H9 (cell line): ENCODE measurements at regions not wholly inside any gene's neighbourhood (a gene's known extent, or its start where the extent isn't known, plus 50 kb on each side); places are given as distances from the start of the nearest gene placed in this dataset.

ENCODE experiments used
- DNase-seq: peaks from one replicate; pipeline ENCODE4 v3.0.0-alpha.2; 2017
- H2AFZ ChIP-seq: one replicate; pipeline ENCODE4 v1.6.1; 2013; ENCODE audit warnings: mild to moderate bottlenecking, low read length, control low read depth, moderate library complexity
- H2AK5ac ChIP-seq: 2 replicates; pipeline ENCODE4 v1.6.1; 2013; ENCODE audit warnings: low read length, control low read depth, mixed read lengths; ENCODE audit not compliant: insufficient read length
- H2BK120ac ChIP-seq: one replicate; pipeline ENCODE4 v1.6.1; 2013; ENCODE audit warnings: low read depth, mild to moderate bottlenecking, low read length, control low read depth, inconsistent platforms; ENCODE audit not compliant: poor library complexity, severe bottlenecking
- H2BK12ac ChIP-seq: 2 replicates; pipeline ENCODE4 v1.6.1; 2013; ENCODE audit warnings: low read length, control low read depth, mixed read lengths, low read depth; ENCODE audit not compliant: insufficient read length
- H2BK15ac ChIP-seq: 2 replicates; pipeline ENCODE4 v1.6.1; 2013; ENCODE audit warnings: low read depth, low read length, control low read depth
- H2BK20ac ChIP-seq: one replicate; pipeline ENCODE4 v1.6.1; 2013; ENCODE audit warnings: low read depth, mild to moderate bottlenecking, low read length, control low read depth, inconsistent platforms; ENCODE audit not compliant: poor library complexity, severe bottlenecking
- H2BK5ac ChIP-seq: 2 replicates; pipeline ENCODE4 v1.6.1; 2013; ENCODE audit warnings: low read length, control low read depth, mixed read lengths; ENCODE audit not compliant: insufficient read length
- H3K14ac ChIP-seq: 2 replicates; pipeline ENCODE4 v1.6.1; 2013; ENCODE audit warnings: low read length, control low read depth; ENCODE audit not compliant: insufficient read depth
- H3K18ac ChIP-seq: 2 replicates; pipeline ENCODE4 v1.6.1; 2013; ENCODE audit warnings: low read depth, mild to moderate bottlenecking, mixed read lengths, low read length, control low read depth; ENCODE audit not compliant: insufficient read length
- H3K23ac ChIP-seq: 2 replicates; pipeline ENCODE4 v1.6.1; 2013; ENCODE audit warnings: low read length, control low read depth, mixed read lengths, low read depth; ENCODE audit not compliant: insufficient read length
- H3K23me2 ChIP-seq: 2 replicates; pipeline ENCODE4 v1.6.1; 2013; ENCODE audit warnings: low read depth, mild to moderate bottlenecking, mixed read lengths, low read length, control low read depth; ENCODE audit not compliant: insufficient read length, poor library complexity, severe bottlenecking
- H3K27ac ChIP-seq: 2 replicates; pipeline ENCODE4 v1.5.1; 2013; ENCODE audit warnings: low read length, control low read depth, mixed read lengths, low read depth; ENCODE audit not compliant: insufficient read length
- H3K27me3 ChIP-seq: 2 replicates; pipeline ENCODE4 v1.6.1; 2013; ENCODE audit warnings: low read length, control low read depth, inconsistent platforms; ENCODE audit not compliant: insufficient read depth
- H3K4ac ChIP-seq: 2 replicates; pipeline ENCODE4 v1.6.1; 2013; ENCODE audit warnings: low read depth, mild to moderate bottlenecking, control low read depth, inconsistent platforms, low read length, moderate library complexity
- H3K4me1 ChIP-seq: 2 replicates; pipeline ENCODE4 v1.6.1; 2013; ENCODE audit warnings: low read length, control low read depth, inconsistent platforms; ENCODE audit not compliant: insufficient read depth
- H3K4me2 ChIP-seq: 2 replicates; pipeline ENCODE4 v1.6.1; 2013; ENCODE audit warnings: low read length, control low read depth, mixed read lengths; ENCODE audit not compliant: insufficient read length, insufficient read depth
- H3K56ac ChIP-seq: 2 replicates; pipeline ENCODE4 v1.6.1; 2013; ENCODE audit warnings: low read depth, mild to moderate bottlenecking, mixed read lengths, low read length, control low read depth; ENCODE audit not compliant: insufficient read length
- H3K79me1 ChIP-seq: 2 replicates; pipeline ENCODE4 v1.6.1; 2013; ENCODE audit warnings: low read depth, mild to moderate bottlenecking, moderate library complexity, low read length, control low read depth, inconsistent platforms; ENCODE audit not compliant: insufficient read depth, poor library complexity, severe bottlenecking
- H3K79me2 ChIP-seq: 2 replicates; pipeline ENCODE4 v1.6.1; 2013; ENCODE audit warnings: low read length, control low read depth, inconsistent platforms; ENCODE audit not compliant: insufficient read depth
- H3K9ac ChIP-seq: 2 replicates; pipeline ENCODE4 v1.6.1; 2013; ENCODE audit warnings: low read length, control low read depth, mixed read lengths; ENCODE audit not compliant: insufficient read length; ENCODE audit errors: extremely low read depth
- H3K9me3 ChIP-seq: one replicate; pipeline ENCODE4 v1.6.1; 2013; ENCODE audit warnings: low read depth, low read length, inconsistent platforms; ENCODE audit not compliant: control insufficient read depth
- H3T11ph ChIP-seq: one replicate; pipeline ENCODE4 v1.6.1; 2013; ENCODE audit warnings: mild to moderate bottlenecking, low read length, control low read depth, inconsistent platforms
- H4K20me1 ChIP-seq: one replicate; pipeline ENCODE4 v1.6.1; 2013; ENCODE audit not compliant: control insufficient read depth, insufficient read length, insufficient read depth
- H4K5ac ChIP-seq: 2 replicates; pipeline ENCODE4 v1.6.1; 2013; ENCODE audit warnings: low read depth, mild to moderate bottlenecking, mixed read lengths, low read length, control low read depth; ENCODE audit not compliant: insufficient read length
- H4K8ac ChIP-seq: replicated peaks from 2 replicates; pipeline ENCODE4 v1.6.1; 2013; ENCODE audit warnings: low read length, control low read depth, mixed read lengths, low read depth; ENCODE audit not compliant: insufficient read length
- H4K91ac ChIP-seq: 2 replicates; pipeline ENCODE4 v1.6.1; 2013; ENCODE audit warnings: low read depth, mild to moderate bottlenecking, moderate library complexity, mixed read lengths, low read length, control low read depth; ENCODE audit not compliant: insufficient read length
- H3K27ac Mint-ChIP-seq, 3 experiments: 2 replicates in 2 of 3; 3 replicates in 1 of 3; pipeline ENCODE4 v1.8.0; 2020 to 2021; ENCODE audit warnings: mixed read lengths in 3 of 3, mild to moderate bottlenecking in 1 of 3, moderate library complexity in 1 of 3
- H3K27me3 Mint-ChIP-seq: 2 replicates; pipeline ENCODE4 v1.8.0; 2021; ENCODE audit warnings: low read depth, mild to moderate bottlenecking, moderate library complexity, mixed read lengths
- H3K36me3 Mint-ChIP-seq, 3 experiments: 2 replicates in 2 of 3; 3 replicates in 1 of 3; pipeline ENCODE4 v1.8.0; 2020 to 2021; ENCODE audit warnings: low read depth in 3 of 3, mixed read lengths in 3 of 3; ENCODE audit not compliant: insufficient read depth in 1 of 3
- H3K4me1 Mint-ChIP-seq, 2 experiments: 2 replicates each; pipeline ENCODE4 v1.8.0; 2020; ENCODE audit warnings: mixed read lengths in 2 of 2
- H3K4me3 Mint-ChIP-seq, 2 experiments: 2 replicates in 1 of 2; 3 replicates in 1 of 2; pipeline ENCODE4 v1.8.0; 2020 to 2021; ENCODE audit warnings: mild to moderate bottlenecking in 2 of 2, mixed read lengths in 2 of 2, moderate library complexity in 1 of 2
- H3K9me3 Mint-ChIP-seq, 2 experiments: 2 replicates in 1 of 2; 3 replicates in 1 of 2; pipeline ENCODE4 v1.8.0; 2020; ENCODE audit warnings: mild to moderate bottlenecking in 2 of 2, mixed read lengths in 2 of 2, moderate library complexity in 1 of 2
- WGBS: extraction: QIAGEN DNeasy Blood & Tissue Kit; methylation state at CpG from one replicate; pipeline ENCODE4 v1.1.7; 2013; ENCODE audit warnings: missing lambda C conversion rate, low lambda C conversion rate, mixed read lengths; ENCODE audit not compliant: insufficient read length; ENCODE audit errors: extremely low coverage; 5-methylcytosine and 5-hydroxymethylcytosine counted together
- TF ChIP-seq, protein P1 (sequence below): fragments of 200-600 bp; sonication (generic); conservative IDR thresholded peaks from 3 replicates; pipeline ENCODE4 v1.8.0; 2021; ENCODE audit warnings: antibody characterized with exemption, mild to moderate bottlenecking

DNA sequence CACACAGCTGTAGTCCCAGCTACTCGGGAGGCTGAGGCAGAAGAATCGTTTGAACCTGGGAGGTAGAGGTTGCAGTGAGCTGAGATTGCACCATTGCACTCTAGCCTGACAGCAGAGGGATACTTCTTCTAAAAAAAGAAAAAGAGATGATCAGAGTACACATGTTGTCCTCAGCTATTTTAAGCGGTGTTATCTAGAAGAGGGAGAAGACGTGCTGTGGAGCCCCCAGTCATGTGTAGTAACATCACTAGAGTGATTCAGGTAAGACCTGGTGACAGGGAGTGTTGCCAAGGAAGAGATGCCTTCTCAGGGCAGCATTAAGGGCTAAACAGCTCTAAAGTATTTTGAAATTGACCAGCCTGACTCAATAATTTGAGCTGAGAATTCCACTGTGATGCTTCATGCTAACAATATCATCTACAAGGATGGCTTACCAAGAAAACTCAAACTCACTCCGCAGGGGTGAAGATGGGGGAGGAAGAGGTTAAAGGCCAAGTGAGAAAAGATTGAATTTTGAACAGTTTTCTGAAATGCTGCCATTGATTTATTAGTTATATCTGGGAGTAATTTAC, 97.4 kb downstream of the KLF6 start:
- H3K36me3 Mint-ChIP-seq: no peaks in the 10 kb centered on the region
- Histone ChIP-seq H3K9ac (no peak overlapping the region), H3K23me2 (no peaks in the 10 kb centered on the region)

More for the DNA sequence above, 97.4 kb downstream of the KLF6 start:
- H4K91ac ChIP-seq: no peak overlapping the region
- no peaks in the 10 kb centered on the region for H3K4me1 ChIP-seq
- no peaks in the 10 kb centered on the region; a peak in 1 of 5 replicates for H3K9me3 Mint-ChIP-seq
- no peaks in the 10 kb centered on the region for H3K27me3 Mint-ChIP-seq
- TF ChIP-seq, protein P1, sequence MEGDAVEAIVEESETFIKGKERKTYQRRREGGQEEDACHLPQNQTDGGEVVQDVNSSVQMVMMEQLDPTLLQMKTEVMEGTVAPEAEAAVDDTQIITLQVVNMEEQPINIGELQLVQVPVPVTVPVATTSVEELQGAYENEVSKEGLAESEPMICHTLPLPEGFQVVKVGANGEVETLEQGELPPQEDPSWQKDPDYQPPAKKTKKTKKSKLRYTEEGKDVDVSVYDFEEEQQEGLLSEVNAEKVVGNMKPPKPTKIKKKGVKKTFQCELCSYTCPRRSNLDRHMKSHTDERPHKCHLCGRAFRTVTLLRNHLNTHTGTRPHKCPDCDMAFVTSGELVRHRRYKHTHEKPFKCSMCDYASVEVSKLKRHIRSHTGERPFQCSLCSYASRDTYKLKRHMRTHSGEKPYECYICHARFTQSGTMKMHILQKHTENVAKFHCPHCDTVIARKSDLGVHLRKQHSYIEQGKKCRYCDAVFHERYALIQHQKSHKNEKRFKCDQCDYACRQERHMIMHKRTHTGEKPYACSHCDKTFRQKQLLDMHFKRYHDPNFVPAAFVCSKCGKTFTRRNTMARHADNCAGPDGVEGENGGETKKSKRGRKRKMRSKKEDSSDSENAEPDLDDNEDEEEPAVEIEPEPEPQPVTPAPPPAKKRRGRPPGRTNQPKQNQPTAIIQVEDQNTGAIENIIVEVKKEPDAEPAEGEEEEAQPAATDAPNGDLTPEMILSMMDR: no peak
- H3K27ac ChIP-seq: no peak overlapping the region
- no peaks in the 10 kb centered on the region for H3K27me3 ChIP-seq
- no peaks in the 10 kb centered on the region for H3K79me2 ChIP-seq
- no peak overlapping the region for H2BK5ac ChIP-seq
- no peak overlapping the region for H2AK5ac ChIP-seq
- H3K4me3 Mint-ChIP-seq: no peak overlapping the region
- no peaks in the 10 kb centered on the region for H3K79me1 ChIP-seq
- no peak overlapping the region for H2BK12ac ChIP-seq
- WGBS: no CpG with 5 or more reads among the region's 5 CpGs
- H3K14ac ChIP-seq: no peak overlapping the region
- no peak overlapping the region for H2BK20ac ChIP-seq
- no peak overlapping the region for H3K56ac ChIP-seq
- H3K9me3 ChIP-seq: no peaks in the 10 kb centered on the region
- H2AFZ ChIP-seq: no peak overlapping the region
- no peak overlapping the region for H2BK15ac ChIP-seq
- no peak overlapping the region for H3K18ac ChIP-seq
- no peak overlapping the region for H4K8ac ChIP-seq
- H3K4me2 ChIP-seq: no peak overlapping the region
- H4K5ac ChIP-seq: no peak overlapping the region
- no peak overlapping the region for H3K23ac ChIP-seq
- no peaks in the 10 kb centered on the region for H4K20me1 ChIP-seq
- H3K27ac Mint-ChIP-seq: no peak overlapping the region
- no peak for DNase-seq
- peaks cover 0 to 3% of the 10 kb centered on the region in 2 experiments; a peak in 1 of 4 replicates for H3K4me1 Mint-ChIP-seq
- H2BK120ac ChIP-seq: no peak overlapping the region
- H3K4ac ChIP-seq: no peak overlapping the region
- H3T11ph ChIP-seq: no peak overlapping the region
